GM12892 (cell line): ENCODE measurements at regions not wholly inside any gene's neighbourhood (a gene's known extent, or its start where the extent isn't known, plus 50 kb on each side); places are given as distances from the start of the nearest gene placed in this dataset.

Source experiments
- POLR2A ChIP-seq: IDR thresholded peaks from 2 replicates; pipeline ENCODE4 v1.6.1; 2011; ENCODE audit warnings: low read depth, low read length, control low read depth
- POLR2AphosphoS5 ChIP-seq: IDR thresholded peaks from 2 replicates; pipeline ENCODE4 v1.6.1; 2011; ENCODE audit warnings: low read depth, low read length, control low read depth
- TAF1 ChIP-seq: IDR thresholded peaks from 2 replicates; pipeline ENCODE4 v1.6.1; 2011; ENCODE audit warnings: low read depth, mild to moderate bottlenecking, control low read depth, low read length, borderline replicate concordance

- no peak for TF ChIP-seq POLR2AphosphoS5
- no peak for TF ChIP-seq POLR2A
- no peak for TF ChIP-seq TAF1
Measured at GRCh38 chr11:97461934-97462333, 1072.1 kb downstream of the JRKL start.
